Adipocyte (in vitro differentiated cells): ENCODE measurements at regions not wholly inside any gene's neighbourhood (a gene's known extent, or its start where the extent isn't known, plus 50 kb on each side); places are given as distances from the start of the nearest gene placed in this dataset.
A peak's percentile ranks its signal among the peaks of the same experiment; 100 is the strongest.

Source experiments
- DNase-seq: peaks from one replicate; pipeline ENCODE4 v3.0.0-alpha.2; 2015; ENCODE audit warnings: low read depth
- H3K27me3 ChIP-seq: replicated peaks from 2 replicates; pipeline ENCODE4 v1.7.0; 2013; ENCODE audit warnings: mild to moderate bottlenecking, low read length, moderate library complexity; ENCODE audit not compliant: control insufficient read depth, insufficient read depth
- H3K36me3 ChIP-seq: 2 replicates; pipeline ENCODE4 v1.7.0; 2013; ENCODE audit warnings: low read length, mild to moderate bottlenecking, moderate library complexity; ENCODE audit not compliant: control insufficient read depth, insufficient read depth, severe bottlenecking
- H3K4me1 ChIP-seq: 2 replicates; pipeline ENCODE4 v1.7.0; 2013; ENCODE audit warnings: mild to moderate bottlenecking, low read length, moderate library complexity; ENCODE audit not compliant: control insufficient read depth, insufficient read depth
- H3K4me3 ChIP-seq: 2 replicates; pipeline ENCODE4 v1.7.0; 2013; ENCODE audit warnings: mild to moderate bottlenecking, low read length, moderate library complexity
- H3K9ac ChIP-seq: 2 replicates; pipeline ENCODE4 v1.7.0; 2013; ENCODE audit warnings: mild to moderate bottlenecking, low read length, moderate library complexity
- H3K9me3 ChIP-seq: 2 replicates; pipeline ENCODE4 v1.7.0; 2013; ENCODE audit warnings: mild to moderate bottlenecking, low read length, moderate library complexity; ENCODE audit not compliant: control insufficient read depth

DNA sequence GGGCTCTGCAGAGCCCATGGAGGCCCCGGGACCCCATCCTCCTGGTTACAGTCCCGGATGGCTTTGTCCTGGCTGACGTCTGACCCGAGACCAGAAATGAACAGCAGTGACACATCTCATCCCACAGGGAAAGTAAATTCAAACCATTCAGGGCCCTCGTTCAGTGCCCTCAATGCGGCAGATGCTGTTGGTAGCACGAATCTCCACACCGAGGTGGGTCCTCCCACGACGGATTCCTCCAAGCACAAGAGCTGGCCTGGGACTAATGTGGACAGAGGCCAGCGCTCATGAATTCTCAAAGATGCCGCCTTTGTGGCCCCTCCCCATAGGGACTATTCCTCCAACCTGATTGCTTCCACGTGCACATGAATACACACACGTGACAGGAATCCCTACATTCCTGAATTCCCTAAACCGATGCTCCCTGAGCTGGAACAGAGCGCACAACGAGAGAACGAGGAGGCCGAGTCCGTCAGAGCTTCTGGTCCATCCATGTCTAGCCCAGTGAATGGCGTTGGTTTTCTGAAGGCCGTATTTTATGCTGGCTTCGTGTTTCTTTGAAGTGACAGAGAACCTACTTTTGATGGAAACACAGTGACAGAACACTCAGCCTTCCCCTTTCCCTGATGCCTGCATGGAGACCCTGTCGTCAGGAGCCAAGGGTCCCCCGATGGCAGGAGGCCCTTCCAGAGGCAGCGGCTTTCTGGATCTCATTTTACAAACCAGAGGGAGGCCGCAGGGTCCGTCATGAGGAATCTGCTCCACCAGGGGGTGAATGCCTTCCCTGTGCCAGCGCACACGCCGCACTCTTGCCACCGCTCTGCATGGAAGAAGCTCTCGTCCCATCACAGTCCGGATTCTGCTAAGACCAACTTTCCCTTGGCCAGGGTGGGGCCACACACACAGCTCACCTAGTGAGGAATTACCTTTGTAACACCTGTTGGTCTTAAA is 64.3 kb upstream of the SNTG2 start:
- no peak overlapping the region for H3K4me3 ChIP-seq
- no peaks in the 10 kb centered on the region for H3K4me1 ChIP-seq
- H3K27me3 ChIP-seq: peaks cover 45% of the 10 kb centered on the region
- H3K9me3 ChIP-seq: no peaks in the 10 kb centered on the region
- H3K9ac ChIP-seq: no peak overlapping the region
- no peak for DNase-seq
- no peaks in the 10 kb centered on the region for H3K36me3 ChIP-seq

GRCh38 chr2:885230-886071 is 65.2 kb upstream of the SNTG2 start:
- no peak for DNase-seq

GRCh38 chr2:883803-884748 is 66.6 kb upstream of the SNTG2 start:
- Histone ChIP-seq H3K27me3 (peaks cover 45% of the 10 kb centered on the region), H3K36me3 (no peaks in the 10 kb centered on the region), H3K4me1 (no peaks in the 10 kb centered on the region), H3K9ac (no peak overlapping the region), H3K4me3 (no peak overlapping the region), H3K9me3 (peaks cover 4% of the 10 kb centered on the region)
- no peak for DNase-seq

More at GRCh38 chr2:885230-886071, 65.2 kb upstream of the SNTG2 start:
- peaks cover 45% of the 10 kb centered on the region for H3K27me3 ChIP-seq
- H3K4me3 ChIP-seq: no peak overlapping the region
- H3K4me1 ChIP-seq: no peaks in the 10 kb centered on the region
- H3K36me3 ChIP-seq: no peaks in the 10 kb centered on the region
- H3K9me3 ChIP-seq: no peaks in the 10 kb centered on the region
- no peak overlapping the region for H3K9ac ChIP-seq

GRCh38 chr2:883260-883802 is 67.3 kb upstream of the SNTG2 start:
- Histone ChIP-seq H3K4me3 (no peak overlapping the region), H3K4me1 (no peaks in the 10 kb centered on the region)
- no peak for DNase-seq

DNA sequence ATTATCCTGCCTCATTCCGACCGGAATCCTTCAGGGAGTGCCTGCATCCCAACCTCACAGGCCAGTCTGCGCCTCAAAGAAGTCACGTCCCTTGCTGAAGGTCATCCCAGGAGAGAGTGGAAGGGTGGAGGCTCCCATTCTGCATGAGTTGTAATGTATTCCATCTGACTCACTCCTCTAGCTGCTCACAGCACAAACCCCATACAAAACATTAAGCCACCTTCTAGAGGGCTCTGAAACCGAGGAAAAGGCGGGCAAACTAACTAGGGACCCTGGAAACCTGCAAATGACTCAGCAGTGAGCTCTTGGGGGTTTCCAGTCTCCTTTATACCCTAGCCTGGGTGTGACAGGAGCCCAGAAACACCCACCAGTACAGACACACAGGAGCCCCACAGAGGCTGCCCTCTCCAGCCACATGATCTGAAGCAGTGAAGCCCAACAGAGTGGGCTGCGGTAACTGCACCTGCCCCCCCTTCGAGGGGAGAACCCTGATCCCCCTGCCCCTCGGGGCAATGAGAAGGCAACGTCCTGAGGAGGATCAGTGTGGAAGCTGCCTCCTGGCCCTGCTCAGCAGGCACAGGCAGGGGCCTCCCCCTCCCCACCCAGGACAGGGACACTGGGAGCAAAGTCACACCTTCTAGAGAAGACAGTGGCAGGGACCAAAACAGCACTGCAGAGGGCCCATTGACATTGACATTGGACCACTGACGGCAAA is 69.3 kb upstream of the SNTG2 start:
- Histone ChIP-seq H3K9ac (no peak overlapping the region), H3K27me3 (peaks cover 37% of the 10 kb centered on the region), H3K36me3 (no peaks in the 10 kb centered on the region), H3K4me1 (no peaks in the 10 kb centered on the region), H3K9me3 (peaks cover 4% of the 10 kb centered on the region), H3K4me3 (no peak overlapping the region)
- DNase-seq: peak; percentile 37

More at GRCh38 chr2:883260-883802, 67.3 kb upstream of the SNTG2 start:
- Histone ChIP-seq H3K27me3 (peaks cover 45% of the 10 kb centered on the region), H3K36me3 (no peaks in the 10 kb centered on the region), H3K9me3 (peaks cover 4% of the 10 kb centered on the region), H3K9ac (no peak overlapping the region)

DNA sequence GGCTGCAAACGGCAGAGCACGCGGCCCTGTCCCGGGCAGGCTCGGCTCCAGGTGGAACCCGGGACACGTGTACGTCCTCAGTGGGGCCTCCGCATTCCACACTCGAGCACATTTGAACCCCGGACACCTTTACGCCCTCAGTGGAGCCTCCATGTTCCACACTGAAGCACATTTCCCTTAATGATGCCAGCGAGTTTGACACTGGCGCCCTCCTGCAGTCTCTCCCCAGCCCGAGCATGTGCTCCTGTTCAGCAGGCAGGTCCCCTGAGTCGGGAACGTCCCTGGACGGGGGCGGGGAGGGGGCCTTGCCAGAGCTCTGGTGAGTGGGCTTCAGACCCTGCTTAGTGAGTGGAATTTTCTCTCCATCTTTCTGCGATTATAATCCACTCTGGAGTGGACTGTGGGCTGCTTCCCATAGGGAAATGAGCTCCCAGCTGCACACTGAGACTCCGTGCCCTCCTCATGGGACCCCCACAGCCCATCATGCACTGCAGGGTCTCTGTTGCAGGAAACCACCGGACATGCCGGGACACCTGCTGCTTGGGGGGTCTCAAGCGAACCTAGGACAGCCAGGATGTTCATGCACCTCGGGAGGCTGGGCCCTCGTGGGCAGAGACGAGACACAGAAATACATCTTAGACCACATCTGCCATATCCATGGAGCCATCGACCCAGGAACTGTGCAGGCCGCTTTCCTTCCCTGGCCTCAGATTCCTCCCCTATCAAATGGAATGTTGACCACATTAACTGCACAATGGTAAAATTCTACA is 70.3 kb upstream of the SNTG2 start:
- Histone ChIP-seq H3K36me3 (no peaks in the 10 kb centered on the region), H3K9ac (no peak overlapping the region), H3K9me3 (peaks cover 4% of the 10 kb centered on the region), H3K4me3 (no peak overlapping the region), H3K27me3 (peaks cover 31% of the 10 kb centered on the region), H3K4me1 (no peaks in the 10 kb centered on the region)
- DNase-seq: no peak

- no peak for DNase-seq
- H3K4me1 ChIP-seq: no peaks in the 10 kb centered on the region
- no peaks in the 10 kb centered on the region for H3K36me3 ChIP-seq
- no peak overlapping the region for H3K4me3 ChIP-seq
- peaks cover 4% of the 10 kb centered on the region for H3K9me3 ChIP-seq
- H3K9ac ChIP-seq: no peak overlapping the region
- peaks cover 24% of the 10 kb centered on the region for H3K27me3 ChIP-seq
Observed at GRCh38 chr2:879540-879939, 71.1 kb upstream of the SNTG2 start.

GRCh38 chr2:878245-878930 is 72.3 kb upstream of the SNTG2 start:
- Histone ChIP-seq H3K9me3 (peaks cover 4% of the 10 kb centered on the region), H3K4me3 (no peak overlapping the region), H3K9ac (no peak overlapping the region), H3K4me1 (no peaks in the 10 kb centered on the region), H3K36me3 (no peaks in the 10 kb centered on the region), H3K27me3 (peaks cover 12% of the 10 kb centered on the region)
- DNase-seq: no peak

DNA sequence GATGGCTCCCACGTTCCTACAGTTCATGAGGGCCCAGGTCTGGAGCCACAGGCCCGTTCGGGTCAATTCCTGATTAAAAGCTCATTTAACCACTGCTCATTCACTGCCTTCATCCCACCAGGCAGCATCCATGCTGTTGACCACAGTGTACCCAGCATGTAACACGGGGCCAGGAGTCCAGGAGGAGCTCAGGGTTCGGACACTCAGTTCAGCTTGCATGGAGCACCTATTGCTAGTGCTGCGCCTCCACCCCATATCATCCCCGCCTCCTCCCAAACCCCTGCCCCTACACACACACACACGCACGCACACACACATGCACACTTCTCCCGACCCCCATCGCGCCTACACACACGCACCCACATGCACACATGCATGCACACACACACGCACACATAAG is 72.9 kb upstream of the SNTG2 start:
- Histone ChIP-seq H3K9me3 (peaks cover 4% of the 10 kb centered on the region), H3K4me1 (no peaks in the 10 kb centered on the region), H3K9ac (no peak overlapping the region), H3K36me3 (no peaks in the 10 kb centered on the region), H3K27me3 (peaks cover 7% of the 10 kb centered on the region), H3K4me3 (no peak overlapping the region)
- no peak for DNase-seq
